GM12878 (cell line): ENCODE measurements at regions not wholly inside any gene's neighbourhood (a gene's known extent, or its start where the extent isn't known, plus 50 kb on each side); places are given as distances from the start of the nearest gene placed in this dataset.

Experiments used
- ATAC-seq: fragments of 200-7000 bp; cut with Tn5 transposase; 3 replicates; pipeline ENCODE4 v1.9.1; 2020; ENCODE audit warnings: mild to moderate bottlenecking, moderate library complexity
- BruUV-seq: library from RNA; stranded (reverse); fragments of 400-500 nt; replicated peaks from 2 replicates; lab custom pipeline; 2021; lab: Mats Ljungman, UMichigan
- CTCF ChIA-PET: fragments of 300-600 bp; sonication (Branson Sonifier 250); formaldehyde crosslinking; extraction: SDS; loops from one replicate; lab custom pipeline; 2021; ENCODE audit warnings: inconsistent platforms; lab: Yijun Ruan, JAX
- POLR2A ChIA-PET: fragments of 350-600 bp; formaldehyde crosslinking; extraction: SDS; loops from one replicate; lab custom pipeline; 2021; ENCODE audit warnings: inconsistent platforms; lab: Charles Lee
- RAD21 ChIA-PET: fragments of 300-600 bp; sonication (Branson Sonifier 250); formaldehyde crosslinking; loops from one replicate; lab custom pipeline; 2023; ENCODE audit warnings: antibody characterized with exemption; ENCODE audit not compliant: unreplicated experiment; lab: Charles Lee
- SMC1A ChIA-PET: fragments of 300-600 bp; sonication (Branson Sonifier 250); formaldehyde crosslinking; loops from one replicate; lab custom pipeline; 2023; ENCODE audit not compliant: unreplicated experiment, uncharacterized antibody; lab: Charles Lee
- DNase-seq: peaks from one replicate; pipeline ENCODE4 v3.0.0-alpha.2; 2011; ENCODE audit warnings: low read depth, low spot score
- FAIRE-seq: peaks from 3 replicates; lab custom pipeline; 2011; peaks lifted over from hg19 to GRCh38; lab: Jason Lieb, UNC
- H2AFZ ChIP-seq: 2 replicates; pipeline ENCODE4 v1.6.0; 2011; ENCODE audit warnings: low read depth, low read length, control low read depth; ENCODE audit not compliant: control insufficient read depth
- H3K27ac ChIP-seq: 2 replicates; pipeline ENCODE4 v1.5.1; 2011; ENCODE audit warnings: control low read depth; ENCODE audit not compliant: control insufficient read depth, insufficient read depth
- H3K27me3 ChIP-seq, 2 experiments: replicated peaks in 1 of 2; 2 replicates each; pipeline versions ENCODE4 v1.6.0 to v1.6.1; 2011; ENCODE audit warnings: low read length in 1 of 2; ENCODE audit not compliant: control insufficient read depth in 2 of 2, insufficient read depth in 2 of 2
- H3K36me3 ChIP-seq, 2 experiments: 2 replicates each; pipeline ENCODE4 v1.5.1; 2011; ENCODE audit warnings: low read length in 1 of 2; ENCODE audit not compliant: control insufficient read depth in 2 of 2, insufficient read depth in 2 of 2
- H3K4me1 ChIP-seq: 2 replicates; pipeline ENCODE4 v1.6.1; 2011; ENCODE audit warnings: mild to moderate bottlenecking, low read length, moderate library complexity, mixed read lengths; ENCODE audit not compliant: control insufficient read depth, insufficient read depth
- H3K4me2 ChIP-seq: 2 replicates; pipeline ENCODE4 v1.6.0; 2011; ENCODE audit warnings: control low read depth; ENCODE audit not compliant: control insufficient read depth, insufficient read depth
- H3K4me3 ChIP-seq: fragments of 200-600 bp; sonication (generic); 2 replicates; pipeline ENCODE4 v1.5.1; 2016
- H3K79me2 ChIP-seq: 2 replicates; pipeline ENCODE4 v1.6.0; 2011; ENCODE audit warnings: low read length; ENCODE audit not compliant: control insufficient read depth, insufficient read depth
- H3K9ac ChIP-seq: 2 replicates; pipeline ENCODE4 v1.8.0; 2011; ENCODE audit warnings: low read length, control low read depth, mixed read lengths; ENCODE audit not compliant: control insufficient read depth, insufficient read depth
- H3K9me3 ChIP-seq: replicated peaks from 3 replicates; pipeline ENCODE4 v1.5.1; 2011; ENCODE audit warnings: mild to moderate bottlenecking, low read length; ENCODE audit not compliant: control insufficient read depth, insufficient read depth
- H4K20me1 ChIP-seq: 2 replicates; pipeline ENCODE4 v1.6.0; 2011; ENCODE audit not compliant: control insufficient read depth, insufficient read depth
- EGR1 ChIP-seq, 2 experiments: IDR thresholded peaks; 1 replicate in 1 of 2; 2 replicates in 1 of 2; pipeline ENCODE4 v1.6.1; 2011 to 2012; ENCODE audit warnings: low read depth in 2 of 2, low read length in 2 of 2, borderline replicate concordance in 1 of 2, mild to moderate bottlenecking in 1 of 2, moderate library complexity in 1 of 2
- ETV6 ChIP-seq, 2 experiments: fragments of 450-650 bp in 1 of 2; IDR thresholded peaks in 1 of 2; conservative IDR thresholded peaks in 1 of 2; 2 replicates each; pipeline ENCODE4 v1.6.1; 2014; ENCODE audit warnings: antibody characterized with exemption in 1 of 2, borderline replicate concordance in 1 of 2, low read depth in 1 of 2, mild to moderate bottlenecking in 1 of 2, moderate library complexity in 1 of 2
- NFYB ChIP-seq: IDR thresholded peaks from 2 replicates; pipeline ENCODE4 v1.6.1; 2011; ENCODE audit warnings: low read depth, mild to moderate bottlenecking, low read length, improper control_type of control experiment, moderate library complexity; ENCODE audit not compliant: insufficient read depth
- POLR2A ChIP-seq: IDR thresholded peaks from 2 replicates; pipeline ENCODE4 v1.6.1; 2011; ENCODE audit warnings: low read depth, mild to moderate bottlenecking, low read length
- ZNF207 ChIP-seq: fragments of 450-650 bp; IDR thresholded peaks from 2 replicates; pipeline ENCODE4 v1.6.1; 2014; ENCODE audit warnings: antibody characterized with exemption, mild to moderate bottlenecking, borderline replicate concordance
- WGBS: methylation state at CpG from one replicate; pipeline ENCODE4 v1.1.6; 2016; ENCODE audit warnings: low lambda C conversion rate; ENCODE audit not compliant: insufficient replicate concordance, insufficient coverage; ENCODE audit errors: missing lambda C conversion rate; 5-methylcytosine and 5-hydroxymethylcytosine counted together
- in situ Hi-C: fragments of 300-500 bp; cut with MboI; formaldehyde crosslinking; loops from 9 replicates; pipeline ENCODE4 v1.14.3; 2018; ENCODE audit warnings: mixed read lengths
- intact Hi-C: fragments of 100-400 bp; cut with micrococcal nuclease; formaldehyde crosslinking; loops from one replicate; pipeline ENCODE4 v1.14.2; 2022; ENCODE audit not compliant: unreplicated experiment
- TF ChIP-seq, protein P1 (sequence below): fragments of 450-650 bp; IDR thresholded peaks from 2 replicates; pipeline ENCODE4 v1.6.1; 2018; ENCODE audit warnings: mild to moderate bottlenecking, low read depth, moderate library complexity; ENCODE audit not compliant: partially characterized antibody

DNA sequence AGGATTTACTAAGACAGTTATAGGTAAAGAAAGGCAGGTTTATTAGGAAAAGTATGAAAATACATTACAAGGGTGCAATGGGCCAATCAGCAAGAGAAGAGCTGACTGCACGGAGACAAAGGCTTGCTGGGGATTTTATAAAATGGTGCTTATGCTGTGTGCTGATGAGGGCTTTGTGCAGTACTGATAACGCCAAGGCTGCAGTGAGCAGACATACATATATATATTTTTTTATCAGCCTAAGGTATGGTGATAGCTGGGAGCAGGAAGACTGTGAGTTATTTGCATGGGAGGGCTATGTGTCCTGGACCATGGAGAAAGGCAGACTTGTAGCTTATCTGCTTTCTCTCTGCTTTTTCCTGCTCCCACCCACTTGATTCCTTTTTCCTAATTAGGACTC is 208.1 kb upstream of the ACTBL2 start:
- Histone ChIP-seq H3K9me3 (no peaks in the 10 kb centered on the region), H3K36me3 (no peaks in the 10 kb centered on the region), H3K9ac (no peak overlapping the region), H4K20me1 (no peaks in the 10 kb centered on the region), H2AFZ (no peak overlapping the region), H3K27ac (no peak overlapping the region), H3K79me2 (no peaks in the 10 kb centered on the region), H3K4me1 (no peaks in the 10 kb centered on the region), H3K4me2 (no peak overlapping the region), H3K4me3 (no peak overlapping the region), H3K27me3 (no peaks in the 10 kb centered on the region)
- FAIRE-seq = no peak
- 3% methylated on average over 2 of the region's 2 CpGs for WGBS
- SMC1A ChIA-PET = interaction anchor here (1.2 to 1.5 kb wide), 2 partner anchors 8 to 15 kb away, joined by 3 to 7 read pairs; no protein-coding TSS in a partner anchor
- no peak for DNase-seq
- intact Hi-C loops = no loop called here
- RAD21 ChIA-PET = no interaction called here
- TF ChIP-seq, protein P1, sequence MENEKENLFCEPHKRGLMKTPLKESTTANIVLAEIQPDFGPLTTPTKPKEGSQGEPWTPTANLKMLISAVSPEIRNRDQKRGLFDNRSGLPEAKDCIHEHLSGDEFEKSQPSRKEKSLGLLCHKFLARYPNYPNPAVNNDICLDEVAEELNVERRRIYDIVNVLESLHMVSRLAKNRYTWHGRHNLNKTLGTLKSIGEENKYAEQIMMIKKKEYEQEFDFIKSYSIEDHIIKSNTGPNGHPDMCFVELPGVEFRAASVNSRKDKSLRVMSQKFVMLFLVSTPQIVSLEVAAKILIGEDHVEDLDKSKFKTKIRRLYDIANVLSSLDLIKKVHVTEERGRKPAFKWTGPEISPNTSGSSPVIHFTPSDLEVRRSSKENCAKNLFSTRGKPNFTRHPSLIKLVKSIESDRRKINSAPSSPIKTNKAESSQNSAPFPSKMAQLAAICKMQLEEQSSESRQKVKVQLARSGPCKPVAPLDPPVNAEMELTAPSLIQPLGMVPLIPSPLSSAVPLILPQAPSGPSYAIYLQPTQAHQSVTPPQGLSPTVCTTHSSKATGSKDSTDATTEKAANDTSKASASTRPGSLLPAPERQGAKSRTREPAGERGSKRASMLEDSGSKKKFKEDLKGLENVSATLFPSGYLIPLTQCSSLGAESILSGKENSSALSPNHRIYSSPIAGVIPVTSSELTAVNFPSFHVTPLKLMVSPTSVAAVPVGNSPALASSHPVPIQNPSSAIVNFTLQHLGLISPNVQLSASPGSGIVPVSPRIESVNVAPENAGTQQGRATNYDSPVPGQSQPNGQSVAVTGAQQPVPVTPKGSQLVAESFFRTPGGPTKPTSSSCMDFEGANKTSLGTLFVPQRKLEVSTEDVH = no peak
- TF ChIP-seq POLR2A (no peak), ZNF207 (no peak), ETV6 (conservative IDR thresholded peaks at IDR 0.05 in 1 of 2, IDR thresholded peaks at IDR 0.05 in 1 of 2; ENCODE audit: borderline replicate concordance in 1 of 2, low read depth in 1 of 2) (no peak), NFYB (no peak), EGR1 (IDR thresholded peaks at IDR 0.05; ENCODE audit: borderline replicate concordance in 1 of 2, low read depth in 2 of 2, low read length in 2 of 2) (no peak)
- POLR2A ChIA-PET = no interaction called here
- CTCF ChIA-PET = interaction anchor here (1.0 to 1.2 kb wide), 2 partner anchors 40 to 190 kb away, joined by 3 to 6 read pairs; no protein-coding TSS in a partner anchor
- no peak for ATAC-seq
- BruUV-seq = no TSS peak
- in situ Hi-C loops = no loop called here
